ENCODE measurements at regions not wholly inside any gene's neighbourhood (a gene's known extent, or its start where the extent isn't known, plus 50 kb on each side); places are given as distances from the start of the nearest gene placed in this dataset.

GRCh38 chr1:55286856-55287602 lies 71.9 kb upstream of the USP24 start:
- TF ChIP-seq CTCF (conservative IDR thresholded peaks at IDR 0.05; ENCODE audit: low read depth, low read length), result no peak
- no peak for TF ChIP-seq EZH2 (IDR thresholded peaks at IDR 0.05; ENCODE audit: low read length, unreplicated experiment)
- no peak for TF ChIP-seq EZH2phosphoT487 (IDR thresholded peaks at IDR 0.05; ENCODE audit: borderline replicate concordance, low read length)
